ENCODE measurements at regions not wholly inside any gene's neighbourhood (a gene's known extent, or its start where the extent isn't known, plus 50 kb on each side); places are given as distances from the start of the nearest gene placed in this dataset.
"Not testable (repeated sequence)": the region's sequence is repeated elsewhere in the genome, so short reads cannot be mapped to it uniquely, and the experiment has no call there.

- H3K4me3 Mint-ChIP-seq (ENCODE audit: unreplicated experiment), result no peak overlapping the region
- H3K36me3 Mint-ChIP-seq (ENCODE audit: unreplicated experiment), result no peaks in the 10 kb centered on the region
- H3K4me1 Mint-ChIP-seq (ENCODE audit: unreplicated experiment), result no peaks in the 10 kb centered on the region
- H3K27ac Mint-ChIP-seq (ENCODE audit: unreplicated experiment), result no peak overlapping the region
- no peaks in the 10 kb centered on the region for H3K27me3 Mint-ChIP-seq (ENCODE audit: unreplicated experiment)
- peaks cover 40% of the 10 kb centered on the region for H3K9me3 Mint-ChIP-seq (ENCODE audit: unreplicated experiment)
- no peak for DNase-seq (ENCODE audit: extremely low spot score, unreplicated experiment)
- no peak for TF ChIP-seq CTCF (IDR thresholded peaks at IDR 0.05)
Measured at GRCh38 chr14:106174206-106174605, 647.8 kb downstream of the TMEM121 start.

GRCh38 chr14:106177266-106178246, 651.2 kb downstream of the TMEM121 start:
- peaks cover 48% of the 10 kb centered on the region for H3K9me3 Mint-ChIP-seq (ENCODE audit: unreplicated experiment)
- not testable (repeated sequence) for H3K27ac Mint-ChIP-seq (ENCODE audit: unreplicated experiment)

GRCh38 chr14:106179761-106180160, 653.4 kb downstream of the TMEM121 start:
- no peaks in the 10 kb centered on the region for H3K27me3 Mint-ChIP-seq (ENCODE audit: unreplicated experiment)
- H3K27ac Mint-ChIP-seq (ENCODE audit: unreplicated experiment), result no peak overlapping the region
- DNase-seq (ENCODE audit: extremely low spot score, unreplicated experiment), result no peak
- peaks cover 58% of the 10 kb centered on the region for H3K9me3 Mint-ChIP-seq (ENCODE audit: unreplicated experiment)
- TF ChIP-seq CTCF (IDR thresholded peaks at IDR 0.05), result no peak
- no peaks in the 10 kb centered on the region for H3K4me1 Mint-ChIP-seq (ENCODE audit: unreplicated experiment)
- H3K36me3 Mint-ChIP-seq (ENCODE audit: unreplicated experiment), result no peaks in the 10 kb centered on the region
- no peak overlapping the region for H3K4me3 Mint-ChIP-seq (ENCODE audit: unreplicated experiment)

More at GRCh38 chr14:106177266-106178246, 651.2 kb downstream of the TMEM121 start:
- H3K36me3 Mint-ChIP-seq (ENCODE audit: unreplicated experiment); H3K4me3 Mint-ChIP-seq (ENCODE audit: unreplicated experiment); H3K27me3 Mint-ChIP-seq (ENCODE audit: unreplicated experiment); H3K4me1 Mint-ChIP-seq (ENCODE audit: unreplicated experiment); DNase-seq (ENCODE audit: extremely low spot score, unreplicated experiment): not testable (repeated sequence)

- not testable (repeated sequence) for H3K27ac Mint-ChIP-seq (ENCODE audit: unreplicated experiment); H3K27me3 Mint-ChIP-seq (ENCODE audit: unreplicated experiment); DNase-seq (ENCODE audit: extremely low spot score, unreplicated experiment); H3K4me1 Mint-ChIP-seq (ENCODE audit: unreplicated experiment); H3K4me3 Mint-ChIP-seq (ENCODE audit: unreplicated experiment); H3K36me3 Mint-ChIP-seq (ENCODE audit: unreplicated experiment)
- peaks cover 54% of the 10 kb centered on the region for H3K9me3 Mint-ChIP-seq (ENCODE audit: unreplicated experiment)
Measured at GRCh38 chr14:106184771-106185170, 658.4 kb downstream of the TMEM121 start.

- not testable (repeated sequence) for H3K27ac Mint-ChIP-seq (ENCODE audit: unreplicated experiment); H3K27me3 Mint-ChIP-seq (ENCODE audit: unreplicated experiment); DNase-seq (ENCODE audit: extremely low spot score, unreplicated experiment); H3K4me3 Mint-ChIP-seq (ENCODE audit: unreplicated experiment); H3K4me1 Mint-ChIP-seq (ENCODE audit: unreplicated experiment); H3K36me3 Mint-ChIP-seq (ENCODE audit: unreplicated experiment)
- H3K9me3 Mint-ChIP-seq (ENCODE audit: unreplicated experiment), result peaks cover 54% of the 10 kb centered on the region
Measured at GRCh38 chr14:106185174-106185836, 658.9 kb downstream of the TMEM121 start.

- Mint-ChIP-seq H3K27ac (ENCODE audit: unreplicated experiment) (no peak overlapping the region), H3K27me3 (ENCODE audit: unreplicated experiment) (no peaks in the 10 kb centered on the region), H3K36me3 (ENCODE audit: unreplicated experiment) (no peaks in the 10 kb centered on the region), H3K4me3 (ENCODE audit: unreplicated experiment) (no peak overlapping the region), H3K4me1 (ENCODE audit: unreplicated experiment) (no peaks in the 10 kb centered on the region), H3K9me3 (ENCODE audit: unreplicated experiment) (peaks cover 54% of the 10 kb centered on the region)
- no peak for TF ChIP-seq CTCF (IDR thresholded peaks at IDR 0.05)
- no peak for DNase-seq (ENCODE audit: extremely low spot score, unreplicated experiment)
Measured at GRCh38 chr14:106185837-106186233, 659.5 kb downstream of the TMEM121 start.

All from osteocyte (in vitro differentiated cells).